PC-3 (cell line): ENCODE measurements at regions not wholly inside any gene's neighbourhood (a gene's known extent, or its start where the extent isn't known, plus 50 kb on each side); places are given as distances from the start of the nearest gene placed in this dataset.

Experiments used
- ATAC-seq: fragments of 200-7000 bp; cut with Tn5 transposase; 2 replicates; pipeline ENCODE4 v1.9.1; 2020; ENCODE audit warnings: mild to moderate bottlenecking, moderate library complexity
- BruUV-seq: library from RNA; stranded (reverse); fragments of 400-500 nt; replicated peaks from 2 replicates; lab custom pipeline; 2021; lab: Mats Ljungman, UMichigan
- CTCF ChIA-PET: fragments of 300-600 bp; sonication (Branson Sonifier 250); formaldehyde crosslinking; loops from one replicate; lab custom pipeline; 2022; ENCODE audit warnings: antibody characterized with exemption; lab: Charles Lee
- POLR2A ChIA-PET: fragments of 300-600 bp; sonication (Branson Sonifier 250); formaldehyde crosslinking; loops from one replicate; lab custom pipeline; 2022; ENCODE audit warnings: antibody characterized with exemption; ENCODE audit not compliant: unreplicated experiment; lab: Charles Lee
- DNase-seq: peaks from one replicate; pipeline ENCODE4 v3.0.0-alpha.2; 2015
- H2AFZ ChIP-seq: fragments of 300-600 bp; sonication (generic); 2 replicates; pipeline ENCODE4 v1.6.0; 2016; ENCODE audit warnings: antibody characterized with exemption, low read length
- H3F3A ChIP-seq: fragments of 300-600 bp; sonication (generic); one replicate; pipeline ENCODE4 v1.6.0; 2017; ENCODE audit warnings: antibody characterized with exemption, low read length, control low read depth, mild to moderate bottlenecking; ENCODE audit not compliant: unreplicated experiment
- H3K27ac ChIP-seq: fragments of 300-600 bp; sonication (generic); 2 replicates; pipeline ENCODE4 v1.5.1; 2016; ENCODE audit warnings: mild to moderate bottlenecking, low read length
- H3K27me3 ChIP-seq: fragments of 300-600 bp; sonication (generic); 2 replicates; pipeline ENCODE4 v1.6.1; 2016; ENCODE audit warnings: low read length, mixed read lengths
- H3K36me3 ChIP-seq: fragments of 300-600 bp; sonication (generic); 2 replicates; pipeline ENCODE4 v1.6.1; 2016; ENCODE audit warnings: low read depth, mixed run types, low read length, mixed read lengths
- H3K4me1 ChIP-seq: fragments of 300-600 bp; sonication (generic); 2 replicates; pipeline ENCODE4 v1.5.1; 2016; ENCODE audit warnings: low read length; ENCODE audit not compliant: insufficient read depth
- H3K4me2 ChIP-seq: fragments of 300-600 bp; sonication (generic); 2 replicates; pipeline ENCODE4 v1.6.0; 2016; ENCODE audit warnings: low read length
- H3K4me3 ChIP-seq: fragments of 300-600 bp; sonication (generic); 2 replicates; pipeline ENCODE4 v1.5.1; 2016; ENCODE audit warnings: mild to moderate bottlenecking, low read length, mixed read lengths
- H3K79me2 ChIP-seq: fragments of 300-600 bp; sonication (generic); 2 replicates; pipeline ENCODE4 v1.6.1; 2017; ENCODE audit warnings: low read length, mixed read lengths
- H3K9ac ChIP-seq: fragments of 300-600 bp; sonication (generic); 2 replicates; pipeline ENCODE4 v1.6.0; 2016; ENCODE audit warnings: mild to moderate bottlenecking, low read length
- H3K9me2 ChIP-seq: fragments of 300-600 bp; sonication (generic); replicated peaks from 2 replicates; pipeline ENCODE4 v1.6.1; 2016; ENCODE audit warnings: mixed run types, low read length, mixed read lengths
- H3K9me3 ChIP-seq: fragments of 300-600 bp; sonication (generic); 2 replicates; pipeline ENCODE4 v1.6.1; 2016; ENCODE audit warnings: low read length, mixed read lengths
- H4K20me1 ChIP-seq: fragments of 300-600 bp; sonication (generic); 2 replicates; pipeline ENCODE4 v1.6.1; 2016; ENCODE audit warnings: low read length, mixed read lengths
- EZH2 ChIP-seq: fragments of 300-600 bp; sonication (generic); IDR thresholded peaks from one replicate; pipeline ENCODE4 v1.6.1; 2017; ENCODE audit warnings: antibody characterized with exemption, mild to moderate bottlenecking, low read length; ENCODE audit not compliant: unreplicated experiment
- EZH2phosphoT487 ChIP-seq: fragments of 300-600 bp; sonication (generic); IDR thresholded peaks from 2 replicates; pipeline ENCODE4 v1.6.1; 2018; ENCODE audit warnings: mild to moderate bottlenecking, antibody characterized with exemption, low read length, borderline replicate concordance
- intact Hi-C: fragments of 100-400 bp; cut with micrococcal nuclease; formaldehyde crosslinking; loops from 2 replicates; pipeline ENCODE4 v1.9.0; 2023
- TF ChIP-seq, protein P1 (sequence below): fragments of 300-600 bp; sonication (generic); conservative IDR thresholded peaks from 2 replicates; pipeline ENCODE4 v1.5.1; 2017; ENCODE audit warnings: antibody characterized with exemption, low read depth, mild to moderate bottlenecking, low read length

- Histone ChIP-seq H3F3A (no peaks in the 10 kb centered on the region), H3K27me3 (peaks cover 10% of the 10 kb centered on the region; the same call in 1 of the 2 replicates), H4K20me1 (no peaks in the 10 kb centered on the region), H3K79me2 (no peaks in the 10 kb centered on the region), H3K9ac (no peak overlapping the region), H2AFZ (no peak overlapping the region), H3K27ac (no peak overlapping the region), H3K4me2 (no peak overlapping the region), H3K9me3 (no peaks in the 10 kb centered on the region), H3K36me3 (no peaks in the 10 kb centered on the region), H3K9me2 (no peaks in the 10 kb centered on the region), H3K4me1 (peaks cover 24% of the 10 kb centered on the region), H3K4me3 (no peak overlapping the region)
- intact Hi-C loops, result no loop called here
- CTCF ChIA-PET, result no interaction called here
- POLR2A ChIA-PET, result no interaction called here
- ATAC-seq (no peak), DNase-seq (no peak)
- BruUV-seq, result no TSS peak
- TF ChIP-seq EZH2, result no peak
- TF ChIP-seq EZH2phosphoT487, result no peak
- TF ChIP-seq, protein P1, sequence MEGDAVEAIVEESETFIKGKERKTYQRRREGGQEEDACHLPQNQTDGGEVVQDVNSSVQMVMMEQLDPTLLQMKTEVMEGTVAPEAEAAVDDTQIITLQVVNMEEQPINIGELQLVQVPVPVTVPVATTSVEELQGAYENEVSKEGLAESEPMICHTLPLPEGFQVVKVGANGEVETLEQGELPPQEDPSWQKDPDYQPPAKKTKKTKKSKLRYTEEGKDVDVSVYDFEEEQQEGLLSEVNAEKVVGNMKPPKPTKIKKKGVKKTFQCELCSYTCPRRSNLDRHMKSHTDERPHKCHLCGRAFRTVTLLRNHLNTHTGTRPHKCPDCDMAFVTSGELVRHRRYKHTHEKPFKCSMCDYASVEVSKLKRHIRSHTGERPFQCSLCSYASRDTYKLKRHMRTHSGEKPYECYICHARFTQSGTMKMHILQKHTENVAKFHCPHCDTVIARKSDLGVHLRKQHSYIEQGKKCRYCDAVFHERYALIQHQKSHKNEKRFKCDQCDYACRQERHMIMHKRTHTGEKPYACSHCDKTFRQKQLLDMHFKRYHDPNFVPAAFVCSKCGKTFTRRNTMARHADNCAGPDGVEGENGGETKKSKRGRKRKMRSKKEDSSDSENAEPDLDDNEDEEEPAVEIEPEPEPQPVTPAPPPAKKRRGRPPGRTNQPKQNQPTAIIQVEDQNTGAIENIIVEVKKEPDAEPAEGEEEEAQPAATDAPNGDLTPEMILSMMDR, result no peak
Observed at GRCh38 chr11:112367895-112368294, 107.2 kb upstream of the PLET1 start.

DNA sequence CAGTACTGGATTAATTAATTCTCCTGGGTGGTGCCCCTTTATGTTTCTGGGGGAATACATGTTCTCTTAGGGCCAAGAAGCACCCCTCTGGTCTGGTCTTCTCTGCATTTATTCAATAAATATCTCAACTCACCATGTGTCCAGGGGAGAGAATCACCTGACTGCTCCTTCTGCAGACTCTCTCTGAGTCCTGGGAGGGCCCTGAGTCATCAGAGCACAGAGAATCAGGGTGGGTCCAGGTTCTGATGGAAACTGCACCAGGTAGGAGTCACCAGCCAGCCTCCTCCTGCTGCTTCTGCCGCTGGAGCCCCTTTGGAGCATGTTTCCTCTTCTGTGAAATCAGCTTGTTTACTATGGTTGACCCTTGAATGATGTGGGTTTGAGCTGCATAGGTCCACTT is 107.7 kb upstream of the PLET1 start:
- H3K4me3 ChIP-seq, result no peak overlapping the region
- no TSS peak for BruUV-seq
- H3K9me3 ChIP-seq, result no peaks in the 10 kb centered on the region
- no peaks in the 10 kb centered on the region for H4K20me1 ChIP-seq
- DNase-seq (peak; percentile 24), ATAC-seq (no peak)
- H3K9me2 ChIP-seq, result no peaks in the 10 kb centered on the region
- intact Hi-C loops, result no loop called here
- CTCF ChIA-PET, result no interaction called here
- H3K36me3 ChIP-seq, result no peaks in the 10 kb centered on the region
- H3K27me3 ChIP-seq, result peaks cover 10% of the 10 kb centered on the region; the same call in 1 of the 2 replicates
- no peak for TF ChIP-seq EZH2phosphoT487
- POLR2A ChIA-PET, result no interaction called here
- no peak overlapping the region for H3K9ac ChIP-seq
- no peak overlapping the region for H3K27ac ChIP-seq
- H3K4me1 ChIP-seq, result peaks cover 22% of the 10 kb centered on the region
- H3F3A ChIP-seq, result no peaks in the 10 kb centered on the region
- H3K79me2 ChIP-seq, result no peaks in the 10 kb centered on the region
- no peak overlapping the region for H2AFZ ChIP-seq
- H3K4me2 ChIP-seq, result no peak overlapping the region

DNA sequence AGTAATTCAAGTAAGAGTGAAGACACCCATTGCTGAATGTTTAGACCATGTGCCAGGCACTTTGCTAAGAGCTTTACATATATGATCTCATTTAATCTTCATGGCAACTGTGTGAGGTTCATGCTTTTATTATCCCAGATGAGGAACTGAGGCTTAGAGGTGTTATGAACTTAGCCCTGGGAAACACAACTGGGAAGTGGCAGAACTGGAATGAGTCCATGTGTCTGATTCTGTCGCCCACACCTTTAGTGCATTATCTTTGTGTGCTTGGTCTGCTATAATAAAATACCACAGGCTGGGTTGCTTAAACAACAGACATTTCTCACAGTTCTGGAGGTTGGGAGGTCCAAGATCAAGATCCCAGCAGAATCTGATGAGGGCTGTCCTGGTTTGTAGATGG is 108.7 kb upstream of the PLET1 start:
- no peak overlapping the region for H3K4me3 ChIP-seq
- H3K9me2 ChIP-seq, result no peaks in the 10 kb centered on the region
- peaks cover 14% of the 10 kb centered on the region for H3K27me3 ChIP-seq
- intact Hi-C loops, result no loop called here
- DNase-seq (no peak), ATAC-seq (no peak)
- H3K79me2 ChIP-seq, result no peaks in the 10 kb centered on the region
- H3K27ac ChIP-seq, result no peak overlapping the region
- H3K4me2 ChIP-seq, result no peak overlapping the region
- no peak for TF ChIP-seq EZH2phosphoT487
- TF ChIP-seq, protein P1, result no peak
- no peak for TF ChIP-seq EZH2
- no TSS peak for BruUV-seq
- no peaks in the 10 kb centered on the region for H3K36me3 ChIP-seq
- ChIA-PET POLR2A (no interaction called here), CTCF (no interaction called here)
- no peak overlapping the region for H2AFZ ChIP-seq
- H4K20me1 ChIP-seq, result no peaks in the 10 kb centered on the region
- no peak overlapping the region for H3K9ac ChIP-seq
- H3K9me3 ChIP-seq, result no peaks in the 10 kb centered on the region
- no peaks in the 10 kb centered on the region for H3F3A ChIP-seq
- peaks cover 12% of the 10 kb centered on the region for H3K4me1 ChIP-seq
